ENCODE measurements at regions not wholly inside any gene's neighbourhood (a gene's known extent, or its start where the extent isn't known, plus 50 kb on each side); places are given as distances from the start of the nearest gene placed in this dataset.
"Not testable (repeated sequence)": the region's sequence is repeated elsewhere in the genome, so short reads cannot be mapped to it uniquely, and the experiment has no call there.

GRCh38 chr5:163022582-163023128, 414.7 kb upstream of the CCNG1 start:
- H3K36me3 Mint-ChIP-seq: no peaks in the 10 kb centered on the region
- H3K4me1 Mint-ChIP-seq: no peaks in the 10 kb centered on the region
- no peaks in the 10 kb centered on the region for H3K27me3 Mint-ChIP-seq
- H3K27ac Mint-ChIP-seq: no peak overlapping the region
- no peak for ATAC-seq (replicated peaks)
- H3K9me3 Mint-ChIP-seq: no peaks in the 10 kb centered on the region
- no peak for DNase-seq
- H3K4me3 Mint-ChIP-seq: no peak overlapping the region

- no peaks in the 10 kb centered on the region for H3K9me3 Mint-ChIP-seq
- H3K4me1 Mint-ChIP-seq: no peaks in the 10 kb centered on the region
- no peaks in the 10 kb centered on the region for H3K27me3 Mint-ChIP-seq
- H3K4me3 Mint-ChIP-seq: no peak overlapping the region
- no peak overlapping the region for H3K27ac Mint-ChIP-seq
- ATAC-seq (replicated peaks): no peak
- no peaks in the 10 kb centered on the region for H3K36me3 Mint-ChIP-seq
- no peak for DNase-seq
Measured at GRCh38 chr5:163023846-163024245, 413.5 kb upstream of the CCNG1 start.

GRCh38 chr5:163024936-163025335, 412.5 kb upstream of the CCNG1 start:
- Mint-ChIP-seq H3K4me3 (no peak overlapping the region), H3K27me3 (no peaks in the 10 kb centered on the region), H3K9me3 (peaks cover 0 to 3% of the 10 kb centered on the region in 2 donors), H3K4me1 (no peaks in the 10 kb centered on the region), H3K27ac (no peak overlapping the region), H3K36me3 (no peaks in the 10 kb centered on the region)
- no peak for DNase-seq
- no peak for ATAC-seq (replicated peaks)

GRCh38 chr5:163033656-163034055, 403.7 kb upstream of the CCNG1 start:
- Mint-ChIP-seq H3K27me3 (no peaks in the 10 kb centered on the region), H3K36me3 (no peaks in the 10 kb centered on the region), H3K4me1 (no peaks in the 10 kb centered on the region), H3K9me3 (peaks cover 6% of the 10 kb centered on the region in 2 donors), H3K4me3 (no peak overlapping the region), H3K27ac (no peak overlapping the region)
- ATAC-seq (replicated peaks) (no peak), DNase-seq (no peak)

GRCh38 chr5:163041254-163041653, 396.1 kb upstream of the CCNG1 start:
- Mint-ChIP-seq H3K27me3 (no peaks in the 10 kb centered on the region), H3K27ac (no peak overlapping the region), H3K4me3 (no peak overlapping the region), H3K4me1 (no peaks in the 10 kb centered on the region), H3K36me3 (no peaks in the 10 kb centered on the region), H3K9me3 (peaks cover 6 to 11% of the 10 kb centered on the region in 2 donors)
- ATAC-seq (replicated peaks) (no peak), DNase-seq (no peak)

- Mint-ChIP-seq H3K36me3 (no peaks in the 10 kb centered on the region), H3K27ac (no peak overlapping the region), H3K27me3 (no peaks in the 10 kb centered on the region), H3K4me3 (no peak overlapping the region), H3K9me3 (peaks cover 8 to 24% of the 10 kb centered on the region in 2 donors), H3K4me1 (no peaks in the 10 kb centered on the region)
- DNase-seq: no peak
- no peak for ATAC-seq (replicated peaks)
Measured at GRCh38 chr5:163079618-163080017, 357.8 kb upstream of the CCNG1 start.

GRCh38 chr5:163089230-163089629, 348.2 kb upstream of the CCNG1 start:
- Mint-ChIP-seq H3K9me3 (no peaks in the 10 kb centered on the region), H3K27ac (no peak overlapping the region), H3K4me1 (no peaks in the 10 kb centered on the region), H3K27me3 (no peaks in the 10 kb centered on the region), H3K36me3 (no peaks in the 10 kb centered on the region), H3K4me3 (no peak overlapping the region)
- ATAC-seq (replicated peaks) (no peak), DNase-seq (no peak)

- Mint-ChIP-seq H3K9me3 (no peaks in the 10 kb centered on the region), H3K27me3 (no peaks in the 10 kb centered on the region), H3K36me3 (no peaks in the 10 kb centered on the region), H3K27ac (no peak overlapping the region), H3K4me3 (no peak overlapping the region), H3K4me1 (no peaks in the 10 kb centered on the region)
- DNase-seq (no peak), ATAC-seq (replicated peaks) (no peak)
Measured at GRCh38 chr5:163089926-163090325, 347.5 kb upstream of the CCNG1 start.

- Mint-ChIP-seq H3K4me1 (no peaks in the 10 kb centered on the region), H3K27ac (no peak overlapping the region), H3K27me3 (no peaks in the 10 kb centered on the region), H3K9me3 (peaks cover 0 to 2% of the 10 kb centered on the region in 2 donors), H3K36me3 (no peaks in the 10 kb centered on the region), H3K4me3 (no peak overlapping the region)
- no peak for DNase-seq
- no peak for ATAC-seq (replicated peaks)
Measured at GRCh38 chr5:163094492-163095180, 342.8 kb upstream of the CCNG1 start.

GRCh38 chr5:163104464-163104863, 332.9 kb upstream of the CCNG1 start:
- peaks cover 0 to 3% of the 10 kb centered on the region in 2 donors for H3K9me3 Mint-ChIP-seq
- H3K4me3 Mint-ChIP-seq: no peak overlapping the region
- DNase-seq: no peak
- H3K27ac Mint-ChIP-seq: no peak overlapping the region
- H3K4me1 Mint-ChIP-seq: no peaks in the 10 kb centered on the region
- no peaks in the 10 kb centered on the region for H3K27me3 Mint-ChIP-seq
- no peaks in the 10 kb centered on the region for H3K36me3 Mint-ChIP-seq
- no peak for ATAC-seq (replicated peaks)

- Mint-ChIP-seq H3K36me3 (no peaks in the 10 kb centered on the region), H3K27me3 (no peaks in the 10 kb centered on the region), H3K9me3 (peaks cover 0 to 3% of the 10 kb centered on the region in 2 donors), H3K27ac (no peak overlapping the region), H3K4me3 (no peak overlapping the region), H3K4me1 (no peaks in the 10 kb centered on the region)
- no peak for ATAC-seq (replicated peaks)
- no peak for DNase-seq
Measured at GRCh38 chr5:163105456-163105855, 331.9 kb upstream of the CCNG1 start.

- H3K9me3 Mint-ChIP-seq: peaks cover 0 to 3% of the 10 kb centered on the region in 2 donors
- no peaks in the 10 kb centered on the region for H3K36me3 Mint-ChIP-seq
- H3K4me3 Mint-ChIP-seq: no peak overlapping the region
- H3K27ac Mint-ChIP-seq: no peak overlapping the region
- DNase-seq (no peak), ATAC-seq (replicated peaks) (no peak)
- no peaks in the 10 kb centered on the region for H3K4me1 Mint-ChIP-seq
- no peaks in the 10 kb centered on the region for H3K27me3 Mint-ChIP-seq
Measured at GRCh38 chr5:163106098-163106497, 331.3 kb upstream of the CCNG1 start.

- H3K4me3 Mint-ChIP-seq: no peak overlapping the region
- peaks cover 2 to 3% of the 10 kb centered on the region in 2 donors for H3K9me3 Mint-ChIP-seq
- no peaks in the 10 kb centered on the region for H3K27me3 Mint-ChIP-seq
- no peak overlapping the region for H3K27ac Mint-ChIP-seq
- no peaks in the 10 kb centered on the region for H3K4me1 Mint-ChIP-seq
- DNase-seq (no peak), ATAC-seq (replicated peaks) (no peak)
- H3K36me3 Mint-ChIP-seq: no peaks in the 10 kb centered on the region
Measured at GRCh38 chr5:163108351-163108750, 329.0 kb upstream of the CCNG1 start.

- DNase-seq (no peak), ATAC-seq (replicated peaks) (no peak)
- H3K4me3 Mint-ChIP-seq: no peak overlapping the region
- no peaks in the 10 kb centered on the region for H3K27me3 Mint-ChIP-seq
- H3K4me1 Mint-ChIP-seq: no peaks in the 10 kb centered on the region
- H3K27ac Mint-ChIP-seq: no peak overlapping the region
- H3K9me3 Mint-ChIP-seq: peaks cover 0 to 10% of the 10 kb centered on the region in 2 donors
- H3K36me3 Mint-ChIP-seq: no peaks in the 10 kb centered on the region
Measured at GRCh38 chr5:163115011-163115410, 322.4 kb upstream of the CCNG1 start.

GRCh38 chr5:163116618-163117017, 320.8 kb upstream of the CCNG1 start:
- not testable (repeated sequence) for DNase-seq; H3K4me3 Mint-ChIP-seq; H3K4me1 Mint-ChIP-seq; H3K27me3 Mint-ChIP-seq; H3K36me3 Mint-ChIP-seq; H3K27ac Mint-ChIP-seq; ATAC-seq (replicated peaks)
- H3K9me3 Mint-ChIP-seq: peaks cover 3 to 13% of the 10 kb centered on the region in 2 donors

Measured in stimulated activated naive B cell treated with anti-CD40 and anti-IgM and Interleukin-4, amounts not matched to agents 10 μg/mL and 1 μg/mL and 100 μg/mL, for 72 hours (primary cell).